Endothelial cell of umbilical vein (primary cell): ENCODE measurements at regions not wholly inside any gene's neighbourhood (a gene's known extent, or its start where the extent isn't known, plus 50 kb on each side); places are given as distances from the start of the nearest gene placed in this dataset.

Experiments used
- BruUV-seq: library from RNA; stranded (reverse); fragments of 400-500 nt; replicated peaks from 2 replicates; lab custom pipeline; 2021; lab: Mats Ljungman, UMichigan
- CTCF ChIA-PET: fragments of 300-600, 350-600 bp; sonication (Branson Sonifier 250); formaldehyde crosslinking; loops from one replicate; lab custom pipeline; 2021; ENCODE audit warnings: antibody characterized with exemption, inconsistent platforms; lab: Charles Lee
- POLR2A ChIA-PET: fragments of 300-600, 350-600 bp; sonication (Branson Sonifier 250); formaldehyde crosslinking; loops from one replicate; lab custom pipeline; 2021; ENCODE audit warnings: antibody characterized with exemption, inconsistent platforms; lab: Charles Lee
- DNase-seq: peaks from one replicate; pipeline ENCODE4 v3.0.0-alpha.2; 2011; ENCODE audit warnings: low read depth, low spot score
- FAIRE-seq: peaks from 2 replicates; lab custom pipeline; 2011; peaks lifted over from hg19 to GRCh38; lab: Jason Lieb, UNC
- H2AFZ ChIP-seq: 2 replicates; pipeline ENCODE4 v1.6.0; 2012; ENCODE audit warnings: low read depth, low read length, control low read depth, inconsistent platforms
- H3K27ac ChIP-seq: 2 replicates; pipeline ENCODE4 v1.5.1; 2011; ENCODE audit warnings: low read depth, mild to moderate bottlenecking, control low read depth, low read length, moderate library complexity; ENCODE audit not compliant: insufficient read depth
- H3K27me3 ChIP-seq, 2 experiments: 2 replicates each; pipeline versions ENCODE4 v1.6.0 to v1.6.1; 2011; ENCODE audit warnings: low read length in 2 of 2, mixed read lengths in 1 of 2; ENCODE audit not compliant: control insufficient read depth in 2 of 2, insufficient read depth in 2 of 2
- H3K36me3 ChIP-seq, 2 experiments: 2 replicates in 1 of 2; 3 replicates in 1 of 2; pipeline ENCODE4 v1.5.1; 2011; ENCODE audit warnings: low read length in 2 of 2, mild to moderate bottlenecking in 1 of 2, moderate library complexity in 1 of 2; ENCODE audit not compliant: control insufficient read depth in 2 of 2, insufficient read depth in 2 of 2; ENCODE audit errors: extremely low read depth in 1 of 2
- H3K4me1 ChIP-seq: 3 replicates; pipeline ENCODE4 v1.5.1; 2011; ENCODE audit warnings: mild to moderate bottlenecking, low read length; ENCODE audit not compliant: control insufficient read depth, insufficient read depth; ENCODE audit errors: extremely low read depth
- H3K4me2 ChIP-seq: 2 replicates; pipeline ENCODE4 v1.6.1; 2011; ENCODE audit warnings: low read length, control low read depth, mixed read lengths; ENCODE audit not compliant: insufficient read depth
- H3K4me3 ChIP-seq, 3 experiments: fragments of 200-600 bp in 1 of 3; sonication (generic), shearing (Covaris generic) in 1 of 3; replicated peaks in 1 of 3; 2 replicates each; pipeline ENCODE4 v1.5.1; 2011 to 2016; ENCODE audit warnings: control low read depth in 3 of 3, low read length in 3 of 3, mild to moderate bottlenecking in 2 of 3, inconsistent platforms in 1 of 3, low read depth in 1 of 3, moderate library complexity in 1 of 3; ENCODE audit not compliant: insufficient read depth in 1 of 3
- H3K79me2 ChIP-seq: 2 replicates; pipeline ENCODE4 v1.6.0; 2012; ENCODE audit warnings: low read length, inconsistent platforms; ENCODE audit not compliant: control insufficient read depth, insufficient read depth
- H3K9ac ChIP-seq: replicated peaks from 2 replicates; pipeline ENCODE3; 2011; ENCODE audit warnings: low read length, control low read depth; ENCODE audit not compliant: insufficient read depth; ENCODE audit errors: extremely low read depth
- H3K9me1 ChIP-seq: replicated peaks from 3 replicates; pipeline ENCODE4 v1.6.0; 2011; ENCODE audit warnings: mild to moderate bottlenecking, low read length; ENCODE audit not compliant: control insufficient read depth, insufficient read depth; ENCODE audit errors: extremely low read depth
- H3K9me3 ChIP-seq: replicated peaks from 2 replicates; pipeline ENCODE4 v1.5.1; 2012; ENCODE audit warnings: low read length, inconsistent platforms; ENCODE audit not compliant: control insufficient read depth, insufficient read depth
- H4K20me1 ChIP-seq: replicated peaks from 2 replicates; pipeline ENCODE3; 2011; ENCODE audit warnings: mild to moderate bottlenecking, low read length; ENCODE audit not compliant: control insufficient read depth, insufficient read depth; ENCODE audit errors: extremely low read depth
- CTCF ChIP-seq, 2 donors: IDR thresholded peaks; 1 replicate in 1 of 2; 2 replicates in 1 of 2; pipeline ENCODE4 v1.5.1; 2011; ENCODE audit warnings: low read length in 2 of 2, mild to moderate bottlenecking in 2 of 2, moderate library complexity in 2 of 2, control low read depth in 1 of 2, inconsistent platforms in 1 of 2, low read depth in 1 of 2; ENCODE audit not compliant: insufficient read depth in 1 of 2; ENCODE audit errors: extremely low read depth in 1 of 2
- FOS ChIP-seq: IDR thresholded peaks from 2 replicates; pipeline ENCODE4 v1.6.1; 2011; ENCODE audit warnings: mild to moderate bottlenecking, low read length, moderate library complexity, borderline replicate concordance; ENCODE audit not compliant: insufficient read depth
- GATA2 ChIP-seq: IDR thresholded peaks from 2 replicates; pipeline ENCODE4 v1.7.0; 2011; ENCODE audit warnings: low read depth, mild to moderate bottlenecking, moderate library complexity, mixed read lengths, low read length; ENCODE audit not compliant: insufficient read length, insufficient read depth
- JUN ChIP-seq: IDR thresholded peaks from 2 replicates; pipeline ENCODE4 v1.6.1; 2011; ENCODE audit warnings: borderline replicate concordance, low read depth; ENCODE audit not compliant: insufficient read length, insufficient read depth
- MAX ChIP-seq: IDR thresholded peaks from 2 replicates; pipeline ENCODE4 v1.6.1; 2011; ENCODE audit not compliant: insufficient read depth, insufficient read length
- MYC ChIP-seq: IDR thresholded peaks from one replicate; pipeline ENCODE4 v1.6.1; 2011; ENCODE audit warnings: mild to moderate bottlenecking, low read depth, low read length
- POLR2A ChIP-seq: IDR thresholded peaks from 2 replicates; pipeline ENCODE4 v1.6.1; 2012; ENCODE audit warnings: low read depth, mild to moderate bottlenecking, control low read depth, low read length
- POLR2AphosphoS5 ChIP-seq: IDR thresholded peaks from 2 replicates; pipeline ENCODE4 v1.6.1; 2012; ENCODE audit warnings: low read depth, mild to moderate bottlenecking, control low read depth, low read length, moderate library complexity; ENCODE audit not compliant: insufficient read depth
- dilution Hi-C: fragments of 300-500 bp; cut with MboI; formaldehyde crosslinking; loops from one replicate; pipeline ENCODE4 v1.15.0; 2019; ENCODE audit warnings: low sequenced_read_pairs; ENCODE audit not compliant: extremely low pct_ligation_motif_present
- intact Hi-C: fragments of 100-400 bp; cut with micrococcal nuclease; formaldehyde crosslinking; loops from one replicate; pipeline ENCODE4 v1.10.0; 2022

GRCh38 chr13:109454167-109454917 is 332.0 kb downstream of the IRS2 start:
- Histone ChIP-seq H3K4me1 (no peaks in the 10 kb centered on the region), H3K9ac (no peak overlapping the region), H3K9me1 (no peaks in the 10 kb centered on the region), H4K20me1 (no peaks in the 10 kb centered on the region), H3K27me3 (no peaks in the 10 kb centered on the region), H3K4me2 (no peak overlapping the region), H3K27ac (no peak overlapping the region), H3K79me2 (no peaks in the 10 kb centered on the region), H3K9me3 (no peaks in the 10 kb centered on the region), H3K36me3 (no peaks in the 10 kb centered on the region), H2AFZ (no peak overlapping the region), H3K4me3 (no peak overlapping the region)
- TF ChIP-seq GATA2 (no peak), FOS (no peak), POLR2AphosphoS5 (no peak), JUN (no peak), MYC (no peak), POLR2A (no peak), CTCF (IDR thresholded peaks at IDR 0.05; ENCODE audit: extremely low read depth in 1 of 2, insufficient read depth in 1 of 2, low read depth in 1 of 2, low read length in 2 of 2) (no peak), MAX (no peak)
- no peak for FAIRE-seq
- BruUV-seq: no TSS peak
- intact Hi-C loops (no loop called here), dilution Hi-C loops (no loop called here)
- ChIA-PET CTCF (interaction anchor here (1.0 to 1.3 kb wide), 2 partner anchors 8 to 19 kb away, joined by 3 read pairs; no protein-coding TSS in a partner anchor), POLR2A (no interaction called here)
- no peak for DNase-seq
